Large intestine (tissue), 3 donors: ENCODE measurements at regions not wholly inside any gene's neighbourhood (a gene's known extent, or its start where the extent isn't known, plus 50 kb on each side); places are given as distances from the start of the nearest gene placed in this dataset.

Experiments
- DNase-seq, 2 donors: peaks; one replicate each; pipeline versions ENCODE4 v3.0.0 to v3.0.0-alpha.2; 2013
- H3K27ac ChIP-seq: one replicate; pipeline ENCODE4 v1.5.1; 2013; ENCODE audit warnings: low read length
- H3K27me3 ChIP-seq: 2 replicates; pipeline ENCODE4 v1.6.1; 2013; ENCODE audit warnings: low read length; ENCODE audit not compliant: control insufficient read depth, insufficient read depth
- H3K36me3 ChIP-seq: 2 replicates; pipeline ENCODE4 v1.6.1; 2013; ENCODE audit warnings: low read length; ENCODE audit not compliant: control insufficient read depth, insufficient read depth
- H3K4me1 ChIP-seq: one replicate; pipeline ENCODE4 v1.6.1; 2013; ENCODE audit warnings: low read length; ENCODE audit not compliant: control insufficient read depth, insufficient read depth
- H3K4me3 ChIP-seq: one replicate; pipeline ENCODE4 v1.5.1; 2013; ENCODE audit warnings: low read length
- H3K9me3 ChIP-seq: one replicate; pipeline ENCODE4 v1.6.1; 2013; ENCODE audit warnings: mild to moderate bottlenecking, low read depth, low read length, moderate library complexity; ENCODE audit not compliant: control insufficient read depth
- WGBS: methylation state at CpG from one replicate; pipeline ENCODE4 v1.1.5; 2013; ENCODE audit warnings: low lambda C conversion rate; ENCODE audit not compliant: insufficient coverage; 5-methylcytosine and 5-hydroxymethylcytosine counted together

GRCh38 chr20:11197851-11198250, 524.1 kb upstream of the JAG1 start:
- DNase-seq: no peak
- Histone ChIP-seq H3K9me3 (no peaks in the 10 kb centered on the region), H3K36me3 (no peaks in the 10 kb centered on the region), H3K27me3 (no peaks in the 10 kb centered on the region), H3K27ac (no peak overlapping the region), H3K4me1 (peaks cover 34% of the 10 kb centered on the region), H3K4me3 (no peak overlapping the region)

- Histone ChIP-seq H3K27ac (peak overlapping the region; percentile 3), H3K4me3 (no peak overlapping the region), H3K27me3 (no peaks in the 10 kb centered on the region), H3K9me3 (no peaks in the 10 kb centered on the region), H3K4me1 (peaks cover 29% of the 10 kb centered on the region), H3K36me3 (no peaks in the 10 kb centered on the region)
- DNase-seq: peak in 1 of 2 donors; percentile 69
Observed at GRCh38 chr20:11200423-11200822, 526.6 kb upstream of the JAG1 start.

- H3K36me3 ChIP-seq: no peaks in the 10 kb centered on the region
- no peaks in the 10 kb centered on the region for H3K9me3 ChIP-seq
- H3K27ac ChIP-seq: peak overlapping the region; percentile 6
- H3K4me3 ChIP-seq: no peak overlapping the region
- 75% methylated on average over 1 of the region's 4 CpGs for WGBS
- H3K4me1 ChIP-seq: peaks cover 21% of the 10 kb centered on the region
- peak; percentile 71 to 83 for DNase-seq
- H3K27me3 ChIP-seq: no peaks in the 10 kb centered on the region
Observed at GRCh38 chr20:11204926-11205768, 531.3 kb upstream of the JAG1 start.

- Histone ChIP-seq H3K36me3 (no peaks in the 10 kb centered on the region), H3K4me1 (peaks cover 20% of the 10 kb centered on the region), H3K4me3 (no peak overlapping the region), H3K27ac (no peak overlapping the region), H3K9me3 (no peaks in the 10 kb centered on the region), H3K27me3 (no peaks in the 10 kb centered on the region)
- no CpG with 5 or more reads among the region's 4 CpGs for WGBS
- DNase-seq: peak in 1 of 2 donors; percentile 10
Observed at GRCh38 chr20:11205769-11206362, 532.1 kb upstream of the JAG1 start.

- no CpG with 5 or more reads among the region's 10 CpGs for WGBS
- peak; percentile 72 to 89 for DNase-seq
- no peaks in the 10 kb centered on the region for H3K27me3 ChIP-seq
- H3K9me3 ChIP-seq: no peaks in the 10 kb centered on the region
- peaks cover 15% of the 10 kb centered on the region for H3K4me1 ChIP-seq
- H3K27ac ChIP-seq: peak overlapping the region; percentile 65
- H3K36me3 ChIP-seq: no peaks in the 10 kb centered on the region
- H3K4me3 ChIP-seq: no peak overlapping the region
Observed at GRCh38 chr20:11207749-11208502, 534.1 kb upstream of the JAG1 start.

GRCh38 chr20:11210611-11211010, 536.8 kb upstream of the JAG1 start:
- Histone ChIP-seq H3K36me3 (no peaks in the 10 kb centered on the region), H3K4me1 (peaks cover 16% of the 10 kb centered on the region), H3K27me3 (no peaks in the 10 kb centered on the region), H3K4me3 (no peak overlapping the region), H3K27ac (no peak overlapping the region), H3K9me3 (no peaks in the 10 kb centered on the region)
- WGBS: 89% methylated on average over 3 of the region's 5 CpGs
- no peak for DNase-seq

- no peak overlapping the region for H3K27ac ChIP-seq
- H3K36me3 ChIP-seq: no peaks in the 10 kb centered on the region
- H3K4me3 ChIP-seq: no peak overlapping the region
- H3K27me3 ChIP-seq: no peaks in the 10 kb centered on the region
- no peaks in the 10 kb centered on the region for H3K9me3 ChIP-seq
- DNase-seq: no peak
- peaks cover 26% of the 10 kb centered on the region for H3K4me1 ChIP-seq
- WGBS: 100% methylated on average over 1 of the region's 3 CpGs
Observed at GRCh38 chr20:11212272-11212671, 538.5 kb upstream of the JAG1 start.

- Histone ChIP-seq H3K36me3 (no peaks in the 10 kb centered on the region), H3K9me3 (no peaks in the 10 kb centered on the region), H3K4me3 (no peak overlapping the region), H3K27me3 (no peaks in the 10 kb centered on the region), H3K27ac (no peak overlapping the region), H3K4me1 (peaks cover 26% of the 10 kb centered on the region)
- no peak for DNase-seq
- WGBS: 20% methylated on average over 1 of the region's 5 CpGs
Observed at GRCh38 chr20:11212902-11213301, 539.1 kb upstream of the JAG1 start.

- Histone ChIP-seq H3K4me1 (peaks cover 23% of the 10 kb centered on the region), H3K27ac (no peak overlapping the region), H3K36me3 (no peaks in the 10 kb centered on the region), H3K27me3 (no peaks in the 10 kb centered on the region), H3K4me3 (no peak overlapping the region), H3K9me3 (no peaks in the 10 kb centered on the region)
- no CpG with 5 or more reads among the region's 6 CpGs for WGBS
- DNase-seq: peak in 1 of 2 donors; percentile 38
Observed at GRCh38 chr20:11214256-11214840, 540.5 kb upstream of the JAG1 start.
